ENCODE measurements at regions not wholly inside any gene's neighbourhood (a gene's known extent, or its start where the extent isn't known, plus 50 kb on each side); places are given as distances from the start of the nearest gene placed in this dataset.
"Not testable (repeated sequence)": the region's sequence is repeated elsewhere in the genome, so short reads cannot be mapped to it uniquely, and the experiment has no call there.

DNA sequence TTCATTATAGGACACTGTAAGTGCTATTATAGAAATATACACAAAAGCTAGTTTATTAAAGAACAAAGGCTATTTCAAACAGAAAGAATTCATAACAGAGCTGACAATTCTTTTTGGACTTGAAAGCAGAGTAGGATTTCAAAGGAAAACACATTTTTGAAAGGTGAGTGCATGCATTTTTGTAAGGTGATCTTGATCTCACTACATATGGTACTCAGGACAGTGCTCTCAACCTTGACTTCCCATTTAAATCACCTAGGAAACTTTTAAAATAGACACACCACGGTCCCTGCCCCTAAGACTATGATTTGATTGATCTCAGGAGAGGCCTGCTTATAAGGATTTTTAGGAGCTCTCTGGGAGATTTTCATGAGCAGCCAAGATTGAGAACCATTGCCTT, 1362.0 kb downstream of the CDH8 start:
- intact Hi-C loops (cut with DNase I): no loop called here
- Histone ChIP-seq H3K27me3 (no peaks in the 10 kb centered on the region), H3K36me3 (no peaks in the 10 kb centered on the region), H3K9me3 (no peaks in the 10 kb centered on the region), H3K4me1 (no peaks in the 10 kb centered on the region), H3K27ac (no peak overlapping the region), H3K4me3 (no peak overlapping the region)
- DNase-seq: no peak
- TF ChIP-seq POLR2A (IDR thresholded peaks at IDR 0.05) (no peak), POLR2AphosphoS5 (IDR thresholded peaks at IDR 0.05) (no peak), EP300 (IDR thresholded peaks at IDR 0.05) (no peak)
- TF ChIP-seq, protein P1, sequence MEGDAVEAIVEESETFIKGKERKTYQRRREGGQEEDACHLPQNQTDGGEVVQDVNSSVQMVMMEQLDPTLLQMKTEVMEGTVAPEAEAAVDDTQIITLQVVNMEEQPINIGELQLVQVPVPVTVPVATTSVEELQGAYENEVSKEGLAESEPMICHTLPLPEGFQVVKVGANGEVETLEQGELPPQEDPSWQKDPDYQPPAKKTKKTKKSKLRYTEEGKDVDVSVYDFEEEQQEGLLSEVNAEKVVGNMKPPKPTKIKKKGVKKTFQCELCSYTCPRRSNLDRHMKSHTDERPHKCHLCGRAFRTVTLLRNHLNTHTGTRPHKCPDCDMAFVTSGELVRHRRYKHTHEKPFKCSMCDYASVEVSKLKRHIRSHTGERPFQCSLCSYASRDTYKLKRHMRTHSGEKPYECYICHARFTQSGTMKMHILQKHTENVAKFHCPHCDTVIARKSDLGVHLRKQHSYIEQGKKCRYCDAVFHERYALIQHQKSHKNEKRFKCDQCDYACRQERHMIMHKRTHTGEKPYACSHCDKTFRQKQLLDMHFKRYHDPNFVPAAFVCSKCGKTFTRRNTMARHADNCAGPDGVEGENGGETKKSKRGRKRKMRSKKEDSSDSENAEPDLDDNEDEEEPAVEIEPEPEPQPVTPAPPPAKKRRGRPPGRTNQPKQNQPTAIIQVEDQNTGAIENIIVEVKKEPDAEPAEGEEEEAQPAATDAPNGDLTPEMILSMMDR (IDR thresholded peaks at IDR 0.05): no peak
- WGBS, 2 donors: 11 to 42% methylated on average over 1 of the region's 1 CpG

DNA sequence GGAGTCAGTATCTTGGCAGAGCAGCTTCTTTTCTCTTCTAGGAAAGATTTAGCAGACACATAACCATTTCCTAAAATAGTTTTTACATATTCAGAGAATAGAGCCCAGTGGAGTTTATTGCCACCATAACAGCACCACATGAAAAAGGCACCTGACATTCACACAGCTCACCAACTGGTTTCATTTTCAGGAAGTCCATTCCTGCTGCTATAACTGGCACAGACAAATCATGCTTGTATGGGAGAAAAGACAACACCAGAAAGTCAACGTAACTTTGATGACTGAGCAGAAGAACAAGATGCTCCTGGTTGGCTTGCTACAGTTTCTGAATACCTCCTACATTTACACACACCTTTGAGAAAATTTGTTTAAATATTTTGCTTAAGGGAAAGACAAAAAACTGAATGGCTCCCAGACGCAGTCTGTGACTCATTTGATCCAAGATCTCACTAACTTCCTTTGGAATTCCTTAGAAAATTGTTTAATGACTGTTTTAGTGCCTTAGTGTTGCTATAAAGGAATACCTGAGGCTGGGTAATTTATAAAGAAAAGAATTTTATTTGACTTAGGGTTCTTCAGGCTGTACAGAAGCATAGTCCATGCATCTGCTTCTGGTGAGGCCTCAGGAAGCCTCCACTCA, 1380.6 kb downstream of the CDH8 start:
- DNase-seq: no peak
- intact Hi-C loops (cut with DNase I): no loop called here
- Histone ChIP-seq H3K36me3 (no peaks in the 10 kb centered on the region), H3K4me1 (no peaks in the 10 kb centered on the region), H3K4me3 (no peak overlapping the region), H3K27me3 (no peaks in the 10 kb centered on the region), H3K9me3 (no peaks in the 10 kb centered on the region), H3K27ac (no peak overlapping the region)
- 25 to 57% methylated on average over 2 of the region's 2 CpGs for whole genome bisulfite sequencing, 2 donors
- TF ChIP-seq, protein P1 (IDR thresholded peaks at IDR 0.05): no peak
- TF ChIP-seq EP300 (IDR thresholded peaks at IDR 0.05) (no peak), POLR2A (IDR thresholded peaks at IDR 0.05) (no peak), POLR2AphosphoS5 (IDR thresholded peaks at IDR 0.05) (no peak)

DNA sequence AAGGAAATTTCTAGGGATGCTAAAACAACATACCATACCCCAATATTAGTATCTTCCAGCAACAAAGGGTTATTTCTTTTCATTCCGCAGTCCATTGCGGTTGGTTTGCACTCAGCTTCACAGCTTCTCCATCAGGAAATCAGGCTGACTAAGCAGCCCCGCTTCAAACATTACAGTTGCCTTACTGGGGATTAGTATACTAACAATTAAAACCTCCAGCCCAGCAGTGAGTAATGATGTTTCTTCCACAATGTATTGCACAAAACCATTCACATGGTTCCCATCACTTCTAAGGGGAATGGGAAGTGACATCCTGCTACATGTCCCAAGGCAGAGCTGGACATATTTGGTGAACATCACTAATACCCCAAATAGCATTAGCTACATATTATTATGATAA, 1384.9 kb downstream of the CDH8 start:
- TF ChIP-seq, protein P1 (IDR thresholded peaks at IDR 0.05): no peak
- TF ChIP-seq POLR2AphosphoS5 (IDR thresholded peaks at IDR 0.05) (no peak), POLR2A (IDR thresholded peaks at IDR 0.05) (no peak), EP300 (IDR thresholded peaks at IDR 0.05) (no peak)
- intact Hi-C loops (cut with DNase I): no loop called here
- no peak overlapping the region for H3K27ac ChIP-seq
- no peak overlapping the region for H3K4me3 ChIP-seq
- no peaks in the 10 kb centered on the region for H3K27me3 ChIP-seq
- no peaks in the 10 kb centered on the region for H3K9me3 ChIP-seq
- 90 to 92% methylated on average over 3 of the region's 3 CpGs for WGBS, 2 donors
- no peaks in the 10 kb centered on the region for H3K4me1 ChIP-seq
- DNase-seq: no peak
- no peaks in the 10 kb centered on the region for H3K36me3 ChIP-seq

DNA sequence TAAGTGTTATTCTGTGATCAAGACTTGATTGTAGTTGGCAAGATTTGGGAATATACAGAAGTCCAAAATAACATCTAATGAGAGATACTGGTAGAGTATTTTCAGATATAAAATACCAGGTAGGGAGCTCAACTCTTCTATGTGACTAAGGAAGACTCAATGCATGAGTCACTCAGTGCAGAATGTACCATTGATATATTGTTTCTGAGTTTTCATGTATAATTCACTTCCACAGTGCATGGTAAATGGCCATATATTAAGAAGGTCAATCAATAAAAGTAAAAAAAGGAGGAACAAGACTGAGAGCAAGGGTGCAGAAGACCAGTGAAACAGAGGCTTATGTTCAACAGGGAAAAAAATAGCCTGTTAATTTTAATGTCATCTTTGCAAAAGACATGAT, 1387.9 kb downstream of the CDH8 start:
- TF ChIP-seq POLR2A (IDR thresholded peaks at IDR 0.05) (no peak), EP300 (IDR thresholded peaks at IDR 0.05) (no peak), POLR2AphosphoS5 (IDR thresholded peaks at IDR 0.05) (no peak)
- TF ChIP-seq, protein P1 (IDR thresholded peaks at IDR 0.05): no peak
- no peaks in the 10 kb centered on the region for H3K9me3 ChIP-seq
- H3K27ac ChIP-seq: no peak overlapping the region
- no peaks in the 10 kb centered on the region for H3K36me3 ChIP-seq
- H3K4me1 ChIP-seq: no peaks in the 10 kb centered on the region
- H3K4me3 ChIP-seq: no peak overlapping the region
- intact Hi-C loops (cut with DNase I): no loop called here
- H3K27me3 ChIP-seq: no peaks in the 10 kb centered on the region
- no peak for DNase-seq

DNA sequence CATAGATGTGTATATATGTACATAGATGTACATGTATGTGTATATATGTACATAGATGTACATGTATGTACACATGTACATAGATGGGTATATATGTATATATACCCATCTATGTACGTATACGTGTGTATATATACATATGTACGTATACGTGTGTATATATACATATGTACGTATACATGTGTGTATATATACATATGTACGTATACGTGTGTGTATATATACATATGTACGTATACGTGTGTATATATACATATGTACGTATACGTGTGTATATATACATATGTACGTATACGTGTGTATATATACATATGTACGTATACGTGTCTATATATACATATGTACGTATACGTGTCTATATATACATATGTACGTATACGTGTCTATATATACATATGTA, 1388.8 kb downstream of the CDH8 start:
- H3K27me3 ChIP-seq; intact Hi-C loops (cut with DNase I); H3K27ac ChIP-seq; H3K4me3 ChIP-seq; H3K36me3 ChIP-seq; H3K9me3 ChIP-seq; H3K4me1 ChIP-seq; DNase-seq: not testable (repeated sequence)
- WGBS, 2 donors: 76 to 85% methylated on average over 19 of the region's 19 CpGs
